GM21717 (cell line): ENCODE measurements at regions not wholly inside any gene's neighbourhood (a gene's known extent, or its start where the extent isn't known, plus 50 kb on each side); places are given as distances from the start of the nearest gene placed in this dataset.

Experiments used
- ATAC-seq: cut with Tn5 transposase; IDR thresholded peaks from one replicate; pipeline ENCODE4 v1.9.1; 2021; ENCODE audit warnings: mild to moderate bottlenecking, moderate library complexity; ENCODE audit not compliant: unreplicated experiment

- ATAC-seq = no peak
Observed at GRCh38 chr18:41756141-41756540, 198.9 kb upstream of the PIK3C3 start.

GRCh38 chr18:41754332-41754731 is 200.7 kb upstream of the PIK3C3 start:
- ATAC-seq = no peak

GRCh38 chr18:41753826-41754225 is 201.2 kb upstream of the PIK3C3 start:
- no peak for ATAC-seq

- ATAC-seq = no peak
Observed at GRCh38 chr18:41752826-41753225, 202.2 kb upstream of the PIK3C3 start.

GRCh38 chr18:41751652-41752051 is 203.4 kb upstream of the PIK3C3 start:
- ATAC-seq = no peak

- ATAC-seq = no peak
Observed at GRCh38 chr18:41751161-41751560, 203.9 kb upstream of the PIK3C3 start.

GRCh38 chr18:41747723-41748242 is 207.3 kb upstream of the PIK3C3 start:
- ATAC-seq = no peak

- ATAC-seq = peak; percentile 66
Observed at GRCh38 chr18:41745166-41746049, 209.6 kb upstream of the PIK3C3 start.

GRCh38 chr18:41744421-41745030 is 210.5 kb upstream of the PIK3C3 start:
- no peak for ATAC-seq

GRCh38 chr18:41737218-41737617 is 217.8 kb upstream of the PIK3C3 start:
- ATAC-seq = no peak

- no peak for ATAC-seq
Observed at GRCh38 chr18:41734917-41735316, 220.1 kb upstream of the PIK3C3 start.

- no peak for ATAC-seq
Observed at GRCh38 chr18:41732356-41732755, 222.7 kb upstream of the PIK3C3 start.

GRCh38 chr18:41731884-41732283 is 223.2 kb upstream of the PIK3C3 start:
- no peak for ATAC-seq

GRCh38 chr18:41724195-41724594 is 230.8 kb upstream of the PIK3C3 start:
- ATAC-seq = no peak

- ATAC-seq = no peak
Observed at GRCh38 chr18:41721103-41721790, 233.8 kb upstream of the PIK3C3 start.

- no peak for ATAC-seq
Observed at GRCh38 chr18:41720226-41720625, 234.8 kb upstream of the PIK3C3 start.

- ATAC-seq = no peak
Observed at GRCh38 chr18:41719808-41720207, 235.2 kb upstream of the PIK3C3 start.

- ATAC-seq = no peak
Observed at GRCh38 chr18:41714872-41715271, 240.2 kb upstream of the PIK3C3 start.

GRCh38 chr18:41713969-41714825 is 240.8 kb upstream of the PIK3C3 start:
- no peak for ATAC-seq

GRCh38 chr18:41706301-41706700 is 248.7 kb upstream of the PIK3C3 start:
- ATAC-seq = no peak
